ENCODE measurements at regions not wholly inside any gene's neighbourhood (a gene's known extent, or its start where the extent isn't known, plus 50 kb on each side); places are given as distances from the start of the nearest gene placed in this dataset.

- Mint-ChIP-seq H3K4me3 (ENCODE audit: unreplicated experiment) (no peak overlapping the region), H3K9me3 (ENCODE audit: unreplicated experiment) (no peaks in the 10 kb centered on the region), H3K4me1 (ENCODE audit: low read depth, unreplicated experiment) (no peaks in the 10 kb centered on the region), H3K27me3 (ENCODE audit: insufficient read depth, unreplicated experiment) (no peaks in the 10 kb centered on the region), H3K27ac (ENCODE audit: unreplicated experiment) (no peak overlapping the region), H3K36me3 (ENCODE audit: insufficient read depth, unreplicated experiment) (no peaks in the 10 kb centered on the region)
- CTCF ChIA-PET: no interaction called here
- intact Hi-C loops (cut with micrococcal nuclease; ENCODE audit: unreplicated experiment): no loop called here
- Histone ChIP-seq H3K4me1 (no peaks in the 10 kb centered on the region), H3K9me3 (no peaks in the 10 kb centered on the region), H3K27me3 (replicated peaks; ENCODE audit: control insufficient read depth, insufficient read depth, low read length) (no peaks in the 10 kb centered on the region), H3K4me3 (ENCODE audit: low read depth, low read length) (no peak overlapping the region), H3K36me3 (ENCODE audit: control insufficient read depth, insufficient read depth, low read length) (no peaks in the 10 kb centered on the region)
- BruUV-seq (replicated peaks): no TSS peak
- no peak for DNase-seq
- POLR2A ChIA-PET: no interaction called here
- no peak for TF ChIP-seq CTCF (IDR thresholded peaks at IDR 0.05; ENCODE audit: insufficient read depth in 1 of 2, low read depth in 1 of 2, low read length in 1 of 2, severe bottlenecking in 1 of 2, unreplicated experiment in 1 of 2)
Observed at GRCh38 chrX:9141496-9141895, 107.6 kb upstream of the FAM9B start.

GRCh38 chrX:9144701-9145241, 110.8 kb upstream of the FAM9B start:
- CTCF ChIA-PET: no interaction called here
- Mint-ChIP-seq H3K36me3 (ENCODE audit: insufficient read depth, unreplicated experiment) (no peaks in the 10 kb centered on the region), H3K27ac (ENCODE audit: unreplicated experiment) (no peak overlapping the region), H3K9me3 (ENCODE audit: unreplicated experiment) (peaks cover 3% of the 10 kb centered on the region), H3K4me1 (ENCODE audit: low read depth, unreplicated experiment) (no peaks in the 10 kb centered on the region), H3K27me3 (ENCODE audit: insufficient read depth, unreplicated experiment) (no peaks in the 10 kb centered on the region), H3K4me3 (ENCODE audit: unreplicated experiment) (no peak overlapping the region)
- POLR2A ChIA-PET: no interaction called here
- DNase-seq: no peak
- no peak overlapping the region for H3K4me3 ChIP-seq (ENCODE audit: low read depth, low read length)
- no peak for TF ChIP-seq CTCF (IDR thresholded peaks at IDR 0.05; ENCODE audit: insufficient read depth in 1 of 2, low read depth in 1 of 2, low read length in 1 of 2, severe bottlenecking in 1 of 2, unreplicated experiment in 1 of 2)
- intact Hi-C loops (cut with micrococcal nuclease; ENCODE audit: unreplicated experiment): no loop called here
- BruUV-seq (replicated peaks): no TSS peak
- no peaks in the 10 kb centered on the region for H3K27me3 ChIP-seq (replicated peaks; ENCODE audit: control insufficient read depth, insufficient read depth, low read length)
- H3K36me3 ChIP-seq (ENCODE audit: control insufficient read depth, insufficient read depth, low read length): no peaks in the 10 kb centered on the region
- H3K9me3 ChIP-seq: no peaks in the 10 kb centered on the region
- no peaks in the 10 kb centered on the region for H3K4me1 ChIP-seq

DNA sequence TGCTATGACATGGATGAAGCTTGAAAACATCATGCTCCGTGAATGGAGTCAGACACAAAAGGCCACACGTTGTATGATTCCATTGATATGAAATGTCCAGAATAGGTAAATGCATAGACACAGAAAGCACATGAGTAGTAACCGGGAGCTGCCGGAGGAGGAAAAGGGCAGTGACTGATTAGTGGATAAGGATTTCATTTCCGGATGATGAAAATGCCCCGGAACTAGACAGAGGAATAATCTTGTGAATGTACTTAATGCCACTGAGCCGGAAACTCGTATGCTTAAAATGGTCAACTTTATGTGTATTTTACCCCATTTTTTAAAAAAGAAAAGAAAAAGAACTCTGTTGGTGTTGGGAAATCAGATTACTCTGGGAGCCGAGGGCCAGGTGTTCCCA, 112.7 kb upstream of the FAM9B start:
- Histone ChIP-seq H3K4me3 (ENCODE audit: low read depth, low read length) (no peak overlapping the region), H3K27me3 (replicated peaks; ENCODE audit: control insufficient read depth, insufficient read depth, low read length) (no peaks in the 10 kb centered on the region), H3K4me1 (no peaks in the 10 kb centered on the region), H3K9me3 (no peaks in the 10 kb centered on the region), H3K36me3 (ENCODE audit: control insufficient read depth, insufficient read depth, low read length) (no peaks in the 10 kb centered on the region)
- POLR2A ChIA-PET: no interaction called here
- DNase-seq: no peak
- TF ChIP-seq CTCF (IDR thresholded peaks at IDR 0.05; ENCODE audit: insufficient read depth in 1 of 2, low read depth in 1 of 2, low read length in 1 of 2, severe bottlenecking in 1 of 2, unreplicated experiment in 1 of 2): no peak
- Mint-ChIP-seq H3K4me3 (ENCODE audit: unreplicated experiment) (no peak overlapping the region), H3K9me3 (ENCODE audit: unreplicated experiment) (peaks cover 6% of the 10 kb centered on the region), H3K27ac (ENCODE audit: unreplicated experiment) (no peak overlapping the region), H3K4me1 (ENCODE audit: low read depth, unreplicated experiment) (no peaks in the 10 kb centered on the region), H3K27me3 (ENCODE audit: insufficient read depth, unreplicated experiment) (no peaks in the 10 kb centered on the region), H3K36me3 (ENCODE audit: insufficient read depth, unreplicated experiment) (no peaks in the 10 kb centered on the region)
- CTCF ChIA-PET: no interaction called here
- no TSS peak for BruUV-seq (replicated peaks)
- intact Hi-C loops (cut with micrococcal nuclease; ENCODE audit: unreplicated experiment): no loop called here

Data from Caco-2 (cell line).